GM21737 (cell line): ENCODE measurements at regions not wholly inside any gene's neighbourhood (a gene's known extent, or its start where the extent isn't known, plus 50 kb on each side); places are given as distances from the start of the nearest gene placed in this dataset.
"Not testable (repeated sequence)": the region's sequence is repeated elsewhere in the genome, so short reads cannot be mapped to it uniquely, and the experiment has no call there.

ENCODE experiments used
- ATAC-seq: cut with Tn5 transposase; IDR thresholded peaks from one replicate; pipeline ENCODE4 v1.9.1; 2021; ENCODE audit warnings: mild to moderate bottlenecking, moderate library complexity; ENCODE audit not compliant: unreplicated experiment

- no peak for ATAC-seq
These were observed 489.3 kb downstream of the ADCYAP1 start for GRCh38 chr18:1393929-1394328.

GRCh38 chr18:1394426-1394825 lies 489.8 kb downstream of the ADCYAP1 start:
- ATAC-seq = no peak

- no peak for ATAC-seq
These were observed 490.3 kb downstream of the ADCYAP1 start for GRCh38 chr18:1394966-1395365.

- ATAC-seq = no peak
These were observed 503.7 kb downstream of the ADCYAP1 start for GRCh38 chr18:1408376-1408775.

GRCh38 chr18:1412655-1413322 lies 508.1 kb downstream of the ADCYAP1 start:
- ATAC-seq = no peak

- ATAC-seq = no peak
These were observed 508.6 kb downstream of the ADCYAP1 start for GRCh38 chr18:1413323-1413675.

- no peak for ATAC-seq
These were observed 511.4 kb downstream of the ADCYAP1 start for GRCh38 chr18:1416074-1416473.

- no peak for ATAC-seq
These were observed 516.8 kb downstream of the ADCYAP1 start for GRCh38 chr18:1421502-1421901.

GRCh38 chr18:1422634-1423033 lies 518.0 kb downstream of the ADCYAP1 start:
- no peak for ATAC-seq

GRCh38 chr18:1425679-1426078 lies 521.0 kb downstream of the ADCYAP1 start:
- no peak for ATAC-seq

GRCh38 chr18:1435487-1435886 lies 530.8 kb downstream of the ADCYAP1 start:
- ATAC-seq = no peak

- no peak for ATAC-seq
These were observed 531.5 kb downstream of the ADCYAP1 start for GRCh38 chr18:1436199-1436598.

GRCh38 chr18:1438458-1438910 lies 533.8 kb downstream of the ADCYAP1 start:
- ATAC-seq = no peak

- no peak for ATAC-seq
These were observed 534.3 kb downstream of the ADCYAP1 start for GRCh38 chr18:1438967-1439366.

- not testable (repeated sequence) for ATAC-seq
These were observed 539.4 kb downstream of the ADCYAP1 start for GRCh38 chr18:1444062-1444461.

GRCh38 chr18:1446765-1447164 lies 542.1 kb downstream of the ADCYAP1 start:
- no peak for ATAC-seq

- ATAC-seq = no peak
These were observed 548.1 kb downstream of the ADCYAP1 start for GRCh38 chr18:1452821-1453220.

GRCh38 chr18:1455605-1456004 lies 550.9 kb downstream of the ADCYAP1 start:
- no peak for ATAC-seq

- ATAC-seq = no peak
These were observed 553.9 kb downstream of the ADCYAP1 start for GRCh38 chr18:1458547-1458946.

GRCh38 chr18:1463981-1464380 lies 559.3 kb downstream of the ADCYAP1 start:
- ATAC-seq = no peak

GRCh38 chr18:1464444-1465217 lies 560.0 kb downstream of the ADCYAP1 start:
- no peak for ATAC-seq

GRCh38 chr18:1466035-1466434 lies 561.4 kb downstream of the ADCYAP1 start:
- no peak for ATAC-seq
